Lower leg skin (tissue), 4 donors: ENCODE measurements at regions not wholly inside any gene's neighbourhood (a gene's known extent, or its start where the extent isn't known, plus 50 kb on each side); places are given as distances from the start of the nearest gene placed in this dataset.

ENCODE experiments used
- DNase-seq, 2 donors: peaks; one replicate each; pipeline ENCODE4 v3.0.0-alpha.2; 2019; ENCODE audit warnings: low spot score in 2 of 2
- H3K4me3 ChIP-seq: fragments of 200-600 bp; sonication (generic); 2 replicates; pipeline ENCODE4 v1.5.1; 2017; ENCODE audit warnings: mild to moderate bottlenecking, low read depth; ENCODE audit not compliant: poor library complexity, severe bottlenecking
- POLR2A ChIP-seq, 2 donors: fragments of 450-650 bp; IDR thresholded peaks; one replicate each; pipeline ENCODE4 v1.6.1; 2016 to 2017; ENCODE audit warnings: antibody characterized with exemption in 2 of 2, mild to moderate bottlenecking in 1 of 2, moderate library complexity in 1 of 2
- WGBS, 2 donors: methylation state at CpG; one replicate each; pipeline ENCODE4 v1.1.5; 2018; 5-methylcytosine and 5-hydroxymethylcytosine counted together
- intact Hi-C: fragments of 100-400 bp; cut with DNase I; formaldehyde crosslinking; loops from one replicate; pipeline ENCODE4 v1.15.0; 2023; ENCODE audit warnings: low total_unique reads
- TF ChIP-seq, protein P1 (sequence below), 3 donors: fragments of 450-650 bp; IDR thresholded peaks; one replicate each; pipeline ENCODE4 v1.5.1; 2016; ENCODE audit warnings: antibody characterized with exemption in 3 of 3, mild to moderate bottlenecking in 3 of 3, moderate library complexity in 2 of 3

DNA sequence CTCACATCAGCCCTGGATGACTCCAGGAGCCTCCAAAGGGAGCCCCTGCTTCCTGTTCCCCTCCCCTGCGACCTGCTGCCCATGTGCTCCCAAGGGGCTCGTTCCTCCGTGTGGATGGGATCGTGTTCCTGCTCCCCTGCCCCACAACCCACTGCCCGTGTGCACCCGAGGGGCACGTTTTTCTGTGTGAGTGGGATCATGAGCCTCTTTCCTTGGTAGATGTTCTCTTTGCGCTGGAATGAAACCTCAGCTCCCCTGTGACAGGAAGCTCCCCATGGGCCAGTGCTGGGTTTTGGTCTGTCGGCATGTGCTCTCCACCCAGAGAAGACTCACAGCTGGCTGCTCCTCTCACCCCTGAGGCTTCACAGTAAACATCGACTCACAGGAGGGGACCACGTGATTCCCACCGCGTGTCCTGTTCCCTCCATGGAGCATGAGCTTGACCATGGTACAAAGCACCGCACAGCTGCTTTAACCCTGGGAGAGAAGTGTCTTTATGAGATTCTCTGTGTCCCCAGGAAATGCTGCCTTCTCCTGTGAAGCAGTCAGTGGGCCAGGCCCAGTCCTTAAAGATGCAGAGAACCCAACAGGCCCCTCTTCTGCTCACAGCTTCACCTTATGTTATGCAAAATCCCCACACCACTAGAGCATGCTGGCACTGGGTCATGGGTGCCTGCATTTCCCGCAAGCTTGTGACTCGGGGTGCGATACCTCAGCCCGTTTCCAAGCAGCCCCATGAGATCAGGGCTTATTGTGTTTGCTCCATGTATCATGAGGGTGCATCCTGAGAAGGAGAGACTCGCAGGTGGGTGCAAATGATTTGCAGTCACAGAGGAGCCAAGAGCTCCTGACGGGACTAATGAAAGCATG is 215.1 kb downstream of the ERMARD start:
- intact Hi-C loops = no loop called here
- H3K4me3 ChIP-seq = no peak overlapping the region
- 83 to 88% methylated on average over 18 to 20 of the region's 20 CpGs for WGBS, 2 donors
- peak; percentile 8 to 75 for DNase-seq
- TF ChIP-seq POLR2A (IDR thresholded peaks at IDR 0.05) = no peak
- TF ChIP-seq, protein P1, sequence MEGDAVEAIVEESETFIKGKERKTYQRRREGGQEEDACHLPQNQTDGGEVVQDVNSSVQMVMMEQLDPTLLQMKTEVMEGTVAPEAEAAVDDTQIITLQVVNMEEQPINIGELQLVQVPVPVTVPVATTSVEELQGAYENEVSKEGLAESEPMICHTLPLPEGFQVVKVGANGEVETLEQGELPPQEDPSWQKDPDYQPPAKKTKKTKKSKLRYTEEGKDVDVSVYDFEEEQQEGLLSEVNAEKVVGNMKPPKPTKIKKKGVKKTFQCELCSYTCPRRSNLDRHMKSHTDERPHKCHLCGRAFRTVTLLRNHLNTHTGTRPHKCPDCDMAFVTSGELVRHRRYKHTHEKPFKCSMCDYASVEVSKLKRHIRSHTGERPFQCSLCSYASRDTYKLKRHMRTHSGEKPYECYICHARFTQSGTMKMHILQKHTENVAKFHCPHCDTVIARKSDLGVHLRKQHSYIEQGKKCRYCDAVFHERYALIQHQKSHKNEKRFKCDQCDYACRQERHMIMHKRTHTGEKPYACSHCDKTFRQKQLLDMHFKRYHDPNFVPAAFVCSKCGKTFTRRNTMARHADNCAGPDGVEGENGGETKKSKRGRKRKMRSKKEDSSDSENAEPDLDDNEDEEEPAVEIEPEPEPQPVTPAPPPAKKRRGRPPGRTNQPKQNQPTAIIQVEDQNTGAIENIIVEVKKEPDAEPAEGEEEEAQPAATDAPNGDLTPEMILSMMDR (IDR thresholded peaks at IDR 0.05) = no peak

DNA sequence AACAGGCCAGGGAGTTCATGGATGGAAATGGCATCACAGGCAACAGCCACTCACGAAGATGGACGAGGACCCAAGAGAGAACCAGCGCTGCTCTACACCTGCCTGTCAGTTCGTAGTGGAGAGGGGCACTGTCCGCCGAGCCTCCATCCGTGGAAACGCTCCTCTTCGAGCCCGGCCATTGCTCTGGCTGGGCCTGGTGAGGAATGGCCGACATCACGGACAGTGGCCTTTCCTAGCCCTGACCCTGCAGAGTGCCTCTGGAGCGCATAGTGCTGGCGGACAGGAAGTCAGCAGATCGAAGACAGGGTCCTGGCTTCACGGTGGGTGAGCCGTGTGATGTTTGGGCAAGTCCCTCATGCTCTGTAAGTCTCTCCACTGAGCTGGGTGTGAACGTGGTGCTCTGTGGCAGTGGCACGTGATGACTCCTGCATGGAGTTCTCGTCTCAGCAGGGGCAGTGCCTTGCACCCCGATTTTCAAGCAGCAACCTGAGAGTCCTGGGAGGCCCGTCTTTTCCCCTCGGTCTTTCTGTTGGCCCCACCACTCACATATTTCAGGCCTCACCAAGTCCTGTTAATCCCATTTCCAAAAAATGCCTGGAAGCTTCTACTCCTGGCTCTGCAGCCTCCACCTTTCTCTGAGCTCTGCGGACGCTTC is 214.4 kb downstream of the ERMARD start:
- intact Hi-C loops = no loop called here
- peak in 1 of 2 donors; percentile 59 for DNase-seq
- H3K4me3 ChIP-seq = no peak overlapping the region
- TF ChIP-seq POLR2A (IDR thresholded peaks at IDR 0.05) = no peak
- TF ChIP-seq, protein P1 (IDR thresholded peaks at IDR 0.05) = no peak
- WGBS, 2 donors = 88 to 92% methylated on average over 22 to 24 of the region's 25 CpGs

DNA sequence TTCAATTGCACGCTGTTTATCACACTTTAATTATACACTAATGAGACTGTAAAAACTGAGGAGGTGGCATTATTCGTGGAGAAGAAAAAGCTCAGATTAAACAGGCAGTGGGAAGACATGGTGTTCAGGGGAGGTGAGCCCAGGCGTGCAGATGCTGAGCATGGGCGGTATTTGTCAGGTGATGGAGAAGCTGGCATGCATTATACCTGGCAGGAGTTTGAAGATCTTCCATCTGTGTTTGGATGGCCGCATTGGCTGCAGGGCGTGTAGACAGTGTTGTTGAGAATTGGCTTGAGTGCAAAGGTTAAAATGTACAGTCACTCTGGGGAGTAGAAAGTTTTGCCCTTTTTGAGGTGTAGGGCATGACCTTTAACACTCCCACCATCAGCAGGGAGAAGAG is 213.8 kb downstream of the ERMARD start:
- WGBS, 2 donors = 47 to 57% methylated on average over 6 of the region's 6 CpGs
- peak in 1 of 2 donors; percentile 21 for DNase-seq
- no peak overlapping the region for H3K4me3 ChIP-seq
- intact Hi-C loops = no loop called here
- TF ChIP-seq, protein P1 (IDR thresholded peaks at IDR 0.05) = no peak
- no peak for TF ChIP-seq POLR2A (IDR thresholded peaks at IDR 0.05)

DNA sequence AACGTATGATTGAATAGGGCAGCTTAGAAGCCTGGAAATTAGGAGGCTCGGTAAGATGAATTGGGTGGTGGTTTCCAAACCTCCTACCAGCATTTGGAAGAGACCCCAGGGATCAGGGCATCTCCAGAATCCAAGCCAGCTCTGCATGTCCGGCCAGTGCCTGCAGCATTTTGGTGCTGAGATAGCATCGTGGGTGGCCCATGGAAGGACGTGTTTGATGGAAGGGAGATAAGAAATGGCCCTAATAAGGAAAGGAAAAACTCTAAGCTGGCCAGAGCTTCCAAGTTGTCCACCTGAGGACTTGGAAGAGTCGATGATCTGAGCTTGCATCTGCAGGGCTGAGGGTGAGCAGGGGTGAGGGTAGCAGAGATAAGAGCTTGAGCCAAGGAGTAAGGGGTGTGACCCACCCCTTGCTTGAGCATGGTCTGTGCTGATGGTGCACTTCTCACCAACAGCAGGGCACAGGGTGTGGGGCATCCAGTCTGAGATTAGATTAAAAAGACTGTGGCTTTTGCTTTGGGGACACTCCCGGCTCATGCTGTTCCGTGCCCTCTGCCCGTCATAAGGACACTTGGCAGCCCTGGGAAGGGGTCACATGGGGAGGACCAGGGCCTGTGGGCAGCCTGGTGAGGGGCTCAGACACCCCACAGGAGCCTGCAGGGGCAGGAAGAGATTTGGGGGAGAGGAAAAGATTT is 213.2 kb downstream of the ERMARD start:
- intact Hi-C loops = no loop called here
- DNase-seq = peak in 1 of 2 donors; percentile 46
- TF ChIP-seq, protein P1 (IDR thresholded peaks at IDR 0.05) = no peak
- TF ChIP-seq POLR2A (IDR thresholded peaks at IDR 0.05) = no peak
- no peak overlapping the region for H3K4me3 ChIP-seq
- 67 to 68% methylated on average over 9 of the region's 9 CpGs for WGBS, 2 donors

DNA sequence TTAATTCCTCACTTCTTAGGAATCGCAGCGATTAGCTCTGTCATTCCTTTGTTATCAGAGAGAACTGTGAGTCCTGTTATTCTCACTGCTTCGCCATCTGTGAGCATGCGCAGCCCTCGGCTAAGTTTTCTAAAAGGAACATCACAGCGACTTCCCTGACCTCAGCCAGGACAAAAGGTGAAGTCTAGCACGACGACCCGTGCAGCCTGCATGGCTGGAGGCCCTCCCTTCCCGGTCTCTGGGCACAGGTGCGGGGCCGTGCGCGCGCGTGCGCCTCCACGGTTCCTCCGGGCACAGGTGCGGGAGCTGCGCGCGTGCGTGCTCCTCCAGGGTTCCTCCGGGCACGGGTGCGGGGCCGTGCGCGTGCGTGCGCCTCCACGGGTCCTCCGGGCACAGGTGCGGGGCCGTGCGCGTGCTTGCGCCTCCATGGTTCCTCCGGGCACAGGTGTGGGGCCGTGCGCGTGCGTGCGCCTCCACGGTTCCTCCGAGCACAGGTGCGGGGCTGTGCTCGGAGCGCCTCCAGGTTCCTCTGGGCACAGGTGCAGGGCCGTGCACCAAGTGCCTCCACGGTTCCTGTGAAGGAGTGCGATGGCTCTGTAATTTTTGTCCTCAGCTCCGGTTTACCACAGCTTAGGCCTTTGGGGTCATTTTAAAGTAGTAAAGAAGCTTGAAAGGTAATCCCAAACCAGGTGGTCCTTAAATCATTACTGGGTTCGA is 212.3 kb downstream of the ERMARD start:
- intact Hi-C loops = no loop called here
- no peak overlapping the region for H3K4me3 ChIP-seq
- no peak for TF ChIP-seq POLR2A (IDR thresholded peaks at IDR 0.05)
- WGBS, 2 donors = 92 to 94% methylated on average over 28 to 48 of the region's 55 CpGs
- DNase-seq = peak in 1 of 2 donors; percentile 63
